Muscle layer of duodenum (tissue), 2 donors: ENCODE measurements at regions not wholly inside any gene's neighbourhood (a gene's known extent, or its start where the extent isn't known, plus 50 kb on each side); places are given as distances from the start of the nearest gene placed in this dataset.

Experiments
- H3K27ac ChIP-seq: one replicate; pipeline ENCODE4 v1.7.0; 2013; ENCODE audit warnings: mild to moderate bottlenecking, low read length
- H3K27me3 ChIP-seq: one replicate; pipeline ENCODE4 v1.7.0; 2013; ENCODE audit warnings: low read depth, mild to moderate bottlenecking, control low read depth, low read length
- H3K36me3 ChIP-seq, 2 donors: one replicate each; pipeline ENCODE4 v1.7.0; 2013; ENCODE audit warnings: low read length in 2 of 2, control low read depth in 1 of 2, mild to moderate bottlenecking in 1 of 2; ENCODE audit not compliant: insufficient read depth in 2 of 2, control insufficient read depth in 1 of 2
- H3K4me1 ChIP-seq, 2 donors: one replicate each; pipeline ENCODE4 v1.7.0; 2013; ENCODE audit warnings: low read length in 2 of 2, mild to moderate bottlenecking in 2 of 2, control low read depth in 1 of 2, moderate library complexity in 1 of 2; ENCODE audit not compliant: insufficient read depth in 2 of 2, control insufficient read depth in 1 of 2
- H3K4me3 ChIP-seq, 2 donors: one replicate each; pipeline ENCODE4 v1.7.0; 2013; ENCODE audit warnings: low read length in 2 of 2, low read depth in 1 of 2, mild to moderate bottlenecking in 1 of 2
- H3K9me3 ChIP-seq, 2 donors: one replicate each; pipeline ENCODE4 v1.7.0; 2013; ENCODE audit warnings: low read length in 2 of 2, control low read depth in 1 of 2, mild to moderate bottlenecking in 1 of 2; ENCODE audit not compliant: control insufficient read depth in 1 of 2
- donor health status: healthy.

DNA sequence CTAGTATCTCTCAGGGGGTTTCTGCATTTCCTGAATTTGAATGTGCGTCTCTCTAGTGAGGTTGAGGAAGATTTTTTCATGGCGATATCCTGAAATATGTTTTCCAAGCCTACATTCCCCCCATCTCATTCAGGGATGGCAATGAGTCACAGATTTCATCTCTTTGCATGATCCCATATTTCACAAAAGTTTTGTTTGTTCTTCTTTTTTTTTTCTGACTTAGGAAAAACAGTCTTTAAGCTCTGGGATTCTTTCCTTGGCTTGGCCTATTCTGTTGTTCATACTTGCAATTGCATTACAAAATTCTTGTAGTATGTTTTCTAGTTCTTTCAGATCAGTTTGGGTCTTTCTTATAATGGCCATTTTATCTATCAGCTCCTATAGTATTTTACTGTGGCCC, 136.5 kb downstream of the DSEL start:
- Histone ChIP-seq H3K27ac (no peak overlapping the region), H3K27me3 (no peaks in the 10 kb centered on the region), H3K36me3 (no peaks in the 10 kb centered on the region), H3K4me3 (no peak overlapping the region), H3K9me3 (no peaks in the 10 kb centered on the region), H3K4me1 (no peaks in the 10 kb centered on the region)

DNA sequence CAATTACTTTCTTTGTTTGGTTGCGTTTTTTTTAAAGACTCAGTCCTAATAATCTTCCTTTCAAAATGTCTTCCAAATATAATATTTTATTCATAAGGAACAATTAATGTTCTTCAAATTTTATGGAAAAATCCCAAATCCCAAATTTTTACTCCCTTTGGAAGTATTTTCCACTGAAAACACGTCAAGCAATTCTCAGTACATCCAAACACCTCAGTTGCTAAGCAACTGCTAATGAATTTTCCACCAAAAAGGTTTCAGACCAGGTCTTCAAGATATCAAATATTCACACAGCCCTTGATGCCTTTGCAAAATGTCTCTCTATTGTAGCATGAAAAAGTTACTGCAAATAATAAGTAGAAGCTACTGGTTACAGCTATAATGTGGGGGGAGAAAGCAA, 140.1 kb downstream of the DSEL start:
- Histone ChIP-seq H3K4me1 (no peaks in the 10 kb centered on the region), H3K36me3 (no peaks in the 10 kb centered on the region), H3K4me3 (no peak overlapping the region)

DNA sequence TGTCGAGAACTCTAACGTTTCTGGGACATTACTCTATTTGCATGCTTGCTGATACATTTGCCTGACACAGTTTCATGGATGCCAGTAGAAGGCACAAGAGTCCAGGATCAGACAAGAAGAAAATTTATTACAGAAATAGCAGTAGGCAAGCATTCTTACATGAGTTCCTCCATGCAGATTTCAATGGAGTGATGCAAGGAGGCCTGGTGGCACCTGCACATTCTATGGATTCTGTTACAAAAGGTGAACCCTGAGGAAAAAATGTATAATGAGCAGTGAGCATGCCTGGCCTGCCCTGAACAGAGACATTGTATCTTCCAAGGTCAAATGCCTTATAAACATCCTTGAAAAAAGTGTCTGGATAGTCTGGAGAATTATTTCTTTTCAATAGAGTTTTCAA, 142.9 kb downstream of the DSEL start:
- Histone ChIP-seq H3K4me1 (no peaks in the 10 kb centered on the region), H3K36me3 (no peaks in the 10 kb centered on the region), H3K4me3 (no peak overlapping the region), H3K9me3 (no peaks in the 10 kb centered on the region), H3K27ac (no peak overlapping the region), H3K27me3 (no peaks in the 10 kb centered on the region)

More for the DNA sequence above, 140.1 kb downstream of the DSEL start:
- Histone ChIP-seq H3K9me3 (no peaks in the 10 kb centered on the region), H3K27ac (no peak overlapping the region), H3K27me3 (no peaks in the 10 kb centered on the region)

DNA sequence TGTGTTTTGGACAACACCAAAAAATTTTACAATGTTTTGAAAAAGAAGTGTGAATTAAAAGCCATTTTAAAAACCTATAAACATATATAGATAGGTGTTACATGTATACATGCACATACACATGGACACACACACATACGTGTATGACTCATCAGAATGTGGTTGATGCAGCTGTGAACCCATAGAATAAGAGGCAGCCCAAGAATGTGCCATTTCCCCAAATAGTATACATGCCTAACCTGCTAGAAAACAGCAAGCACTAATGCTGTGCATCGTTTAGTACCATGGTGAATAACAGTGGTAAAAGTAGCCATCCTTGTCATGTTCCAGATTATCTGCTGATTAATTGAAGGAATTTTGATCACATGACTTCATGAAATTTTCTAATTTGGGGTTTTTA, 149.0 kb downstream of the DSEL start:
- H3K4me1 ChIP-seq: no peaks in the 10 kb centered on the region
- H3K9me3 ChIP-seq: no peaks in the 10 kb centered on the region
- H3K36me3 ChIP-seq: no peaks in the 10 kb centered on the region
- no peak overlapping the region for H3K4me3 ChIP-seq
- H3K27me3 ChIP-seq: no peaks in the 10 kb centered on the region
- H3K27ac ChIP-seq: no peak overlapping the region

DNA sequence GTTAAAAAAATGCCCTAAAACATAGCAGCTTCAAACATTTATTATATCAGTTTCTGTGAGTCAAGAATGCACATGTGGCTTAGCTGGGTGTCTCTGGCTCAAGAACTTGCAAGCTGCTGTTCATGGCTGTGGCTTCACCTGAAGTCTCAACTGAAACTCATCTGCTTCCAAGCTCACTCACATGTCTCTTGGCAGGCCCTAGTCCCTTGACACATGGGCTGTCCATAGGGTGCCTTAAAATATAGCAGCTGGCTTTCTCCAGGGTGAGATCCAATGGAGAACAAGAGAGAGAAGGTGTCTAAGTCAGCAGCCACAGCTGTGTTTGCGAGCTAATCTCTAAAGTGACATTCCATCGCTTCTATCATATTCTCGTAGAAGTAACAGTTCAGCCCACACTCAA, 152.8 kb downstream of the DSEL start:
- no peak overlapping the region for H3K27ac ChIP-seq
- no peak overlapping the region for H3K4me3 ChIP-seq
- no peaks in the 10 kb centered on the region for H3K9me3 ChIP-seq
- peaks cover 0 to 6% of the 10 kb centered on the region in 2 donors for H3K36me3 ChIP-seq
- H3K27me3 ChIP-seq: no peaks in the 10 kb centered on the region
- peaks cover 0 to 3% of the 10 kb centered on the region in 2 donors for H3K4me1 ChIP-seq

DNA sequence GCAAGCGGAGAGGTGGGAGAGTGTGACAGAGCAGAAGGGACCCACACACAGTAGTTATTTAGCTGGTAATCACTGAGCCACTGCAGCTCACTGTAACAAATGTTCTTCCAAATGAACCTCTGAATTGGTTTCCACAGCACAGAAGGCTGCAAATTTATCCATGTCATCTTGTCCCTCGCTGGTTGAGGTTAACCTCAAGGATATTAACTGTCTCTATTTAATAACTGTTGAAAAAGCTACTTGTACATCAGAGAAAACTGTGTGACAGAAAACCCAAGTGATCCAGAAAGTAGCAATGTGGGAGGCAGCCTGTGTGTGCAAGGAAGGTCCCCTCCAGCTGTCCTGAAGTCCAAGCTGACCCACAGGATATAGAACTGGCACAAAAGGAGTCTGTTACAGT, 153.6 kb downstream of the DSEL start:
- peaks cover 0 to 6% of the 10 kb centered on the region in 2 donors for H3K36me3 ChIP-seq

DNA sequence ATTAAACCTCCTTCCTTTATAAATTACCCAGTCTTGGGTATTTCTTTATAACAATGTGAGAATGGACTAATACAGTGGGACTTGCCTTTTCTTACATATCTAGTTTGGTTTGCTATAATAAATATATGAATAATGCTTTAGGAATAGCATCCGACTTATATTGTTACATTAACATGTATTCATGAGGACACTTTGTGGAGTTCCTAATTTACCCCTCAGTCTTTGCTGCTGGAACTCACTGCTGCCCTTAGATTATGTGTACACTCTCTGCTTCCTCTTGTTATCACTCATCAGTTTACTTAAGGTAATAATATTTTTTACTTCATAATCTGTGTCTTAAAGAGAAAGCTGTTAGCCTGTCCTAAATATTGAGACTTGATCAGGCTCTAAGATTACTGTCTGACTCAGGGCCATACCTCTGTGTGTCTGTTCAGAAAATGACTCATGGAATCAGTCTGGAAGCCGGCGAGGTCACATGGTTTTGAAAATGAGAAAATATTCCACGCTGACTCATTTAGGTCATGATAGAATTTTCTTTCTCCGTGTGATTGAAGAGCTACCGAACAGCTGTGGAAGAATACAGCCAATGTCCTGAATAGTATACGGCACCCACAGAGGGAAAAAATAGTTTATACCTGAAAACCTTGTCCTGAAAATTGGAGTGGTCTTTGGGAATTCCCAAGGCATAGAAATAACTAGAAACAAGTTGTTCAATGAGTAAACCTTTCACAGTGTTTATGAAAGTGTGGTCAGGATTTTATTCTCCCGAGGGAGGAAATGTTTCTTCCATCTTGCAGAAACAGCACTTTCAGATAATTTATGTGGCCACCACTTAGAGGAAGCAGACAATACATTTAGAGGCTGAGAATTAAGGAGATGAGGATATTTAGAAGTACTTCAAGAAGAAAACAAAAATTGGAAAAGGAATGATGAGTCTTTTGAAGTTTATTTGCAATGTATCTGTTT, 156.4 kb downstream of the DSEL start:
- H3K36me3 ChIP-seq: peaks cover 0 to 6% of the 10 kb centered on the region in 2 donors
- H3K9me3 ChIP-seq: no peaks in the 10 kb centered on the region
- peak overlapping the region; percentile 38 to 48 for H3K4me3 ChIP-seq
- no peaks in the 10 kb centered on the region for H3K27me3 ChIP-seq
- peak overlapping the region; percentile 71 for H3K27ac ChIP-seq
- H3K4me1 ChIP-seq: peaks cover 0 to 3% of the 10 kb centered on the region in 2 donors

More for the DNA sequence above, 153.6 kb downstream of the DSEL start:
- no peak overlapping the region for H3K27ac ChIP-seq
- H3K4me3 ChIP-seq: no peak overlapping the region
- no peaks in the 10 kb centered on the region for H3K9me3 ChIP-seq
- H3K4me1 ChIP-seq: peaks cover 0 to 3% of the 10 kb centered on the region in 2 donors
- no peaks in the 10 kb centered on the region for H3K27me3 ChIP-seq

DNA sequence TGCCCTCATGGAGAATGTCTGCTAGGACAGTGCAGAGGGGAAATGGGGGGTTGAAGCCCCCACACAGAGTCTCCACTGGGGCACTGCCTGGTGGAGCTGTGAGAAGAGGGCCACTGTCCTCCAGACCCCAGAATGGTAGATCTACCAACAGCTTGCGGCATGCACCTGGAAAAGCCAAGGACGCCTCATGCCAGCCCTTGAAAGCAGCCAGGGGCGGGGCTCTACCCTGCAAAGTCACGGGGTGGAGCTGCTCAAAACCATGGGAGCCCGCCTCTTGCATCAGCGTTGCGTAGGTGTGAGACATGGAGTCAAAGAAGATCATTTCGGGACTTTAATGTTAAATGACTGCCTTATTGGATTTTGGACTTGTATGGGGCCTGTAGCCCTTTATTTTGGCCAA, 157.6 kb downstream of the DSEL start:
- Histone ChIP-seq H3K4me3 (no peak overlapping the region), H3K9me3 (no peaks in the 10 kb centered on the region), H3K27me3 (no peaks in the 10 kb centered on the region), H3K4me1 (peaks cover 0 to 3% of the 10 kb centered on the region in 2 donors), H3K36me3 (peaks cover 0 to 6% of the 10 kb centered on the region in 2 donors), H3K27ac (no peak overlapping the region)

DNA sequence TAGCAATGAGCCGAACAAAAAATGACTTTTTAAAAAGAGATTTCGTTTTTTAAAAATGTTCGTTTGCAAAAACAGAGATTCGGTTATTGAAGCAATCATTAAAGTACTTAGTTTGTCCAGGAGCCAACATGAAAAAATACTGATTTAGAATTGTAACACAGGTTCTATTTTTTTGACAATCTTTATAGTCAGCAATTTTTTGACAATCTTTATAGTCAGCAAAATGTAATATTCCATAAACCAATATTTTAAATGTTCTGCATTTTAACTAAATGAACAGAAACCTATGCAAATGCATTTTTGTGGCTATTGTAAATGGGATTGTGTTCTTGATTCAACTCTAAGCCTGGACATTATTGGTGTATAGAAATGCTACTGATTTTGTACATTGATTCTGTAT, 161.8 kb downstream of the DSEL start:
- H3K27me3 ChIP-seq: no peaks in the 10 kb centered on the region
- H3K9me3 ChIP-seq: no peaks in the 10 kb centered on the region
- no peaks in the 10 kb centered on the region for H3K4me1 ChIP-seq
- H3K27ac ChIP-seq: no peak overlapping the region
- H3K4me3 ChIP-seq: no peak overlapping the region
- H3K36me3 ChIP-seq: peaks cover 0 to 3% of the 10 kb centered on the region in 2 donors

DNA sequence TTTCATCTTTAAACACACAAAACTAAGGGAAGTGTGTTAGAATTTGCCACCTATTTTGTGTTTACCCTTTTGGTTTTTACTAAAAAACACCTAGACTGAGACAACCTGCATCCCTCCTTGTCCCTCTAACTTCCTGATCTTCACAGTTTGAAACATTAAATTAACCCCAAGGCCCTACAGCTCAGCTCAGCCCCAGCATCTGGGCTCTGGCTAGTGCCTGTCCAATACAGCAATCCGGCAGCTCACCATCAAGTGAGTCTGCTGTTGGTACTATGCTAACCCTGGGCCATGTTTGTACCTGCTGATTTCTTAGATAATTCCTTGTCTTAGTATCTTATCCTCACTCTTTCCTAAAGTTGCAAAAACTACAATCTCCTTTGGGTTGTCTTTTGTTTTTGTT, 162.4 kb downstream of the DSEL start:
- H3K27me3 ChIP-seq: no peaks in the 10 kb centered on the region
- H3K9me3 ChIP-seq: no peaks in the 10 kb centered on the region
- no peaks in the 10 kb centered on the region for H3K36me3 ChIP-seq
- no peaks in the 10 kb centered on the region for H3K4me1 ChIP-seq
- H3K4me3 ChIP-seq: no peak overlapping the region
- H3K27ac ChIP-seq: no peak overlapping the region

DNA sequence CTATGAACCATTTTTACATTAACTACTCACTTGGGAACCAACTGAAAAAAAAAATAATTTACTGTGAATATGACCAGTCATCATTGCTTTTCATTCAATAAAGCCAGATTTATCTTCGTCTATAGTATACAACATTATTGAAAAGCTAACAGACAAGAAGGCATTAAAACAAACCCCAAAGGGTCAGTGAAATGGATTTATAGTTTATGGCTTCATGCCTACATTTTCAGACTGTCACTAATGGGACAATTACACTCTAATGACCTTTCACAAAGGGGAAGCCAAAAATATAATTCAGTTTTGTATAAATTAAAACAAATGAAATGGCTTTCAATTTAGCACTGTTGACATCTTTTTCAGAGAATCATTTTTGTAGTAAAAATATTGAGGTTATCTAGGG, 169.1 kb downstream of the DSEL start:
- no peak overlapping the region for H3K4me3 ChIP-seq
- no peaks in the 10 kb centered on the region for H3K9me3 ChIP-seq
- no peaks in the 10 kb centered on the region for H3K27me3 ChIP-seq
- no peaks in the 10 kb centered on the region for H3K4me1 ChIP-seq
- H3K36me3 ChIP-seq: no peaks in the 10 kb centered on the region
- H3K27ac ChIP-seq: no peak overlapping the region

DNA sequence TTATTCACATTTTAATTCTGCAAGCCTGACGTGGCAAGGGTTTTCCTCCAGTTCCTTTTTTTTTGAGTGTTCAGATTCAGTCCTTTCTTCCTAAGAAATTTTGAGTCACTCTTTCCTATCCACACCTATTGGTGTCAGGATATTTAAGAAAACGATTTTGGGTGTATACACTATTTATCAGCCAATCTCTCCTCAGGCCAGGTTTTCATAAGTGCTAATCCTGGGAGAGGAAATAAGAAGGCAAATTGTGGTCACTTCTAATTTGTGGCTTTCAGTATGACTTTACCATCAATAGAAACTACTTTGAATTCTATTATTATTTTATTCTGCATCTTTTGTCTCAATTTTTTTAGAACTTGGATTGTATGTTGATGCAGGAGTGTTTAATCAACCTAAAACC, 174.4 kb downstream of the DSEL start:
- Histone ChIP-seq H3K36me3 (no peaks in the 10 kb centered on the region), H3K9me3 (no peaks in the 10 kb centered on the region), H3K4me1 (no peaks in the 10 kb centered on the region), H3K4me3 (no peak overlapping the region), H3K27ac (no peak overlapping the region), H3K27me3 (no peaks in the 10 kb centered on the region)
